SK-N-SH treated with all-trans-retinoic acid at 6 μM for 48 hours (cell line): ENCODE measurements at regions not wholly inside any gene's neighbourhood (a gene's known extent, or its start where the extent isn't known, plus 50 kb on each side); places are given as distances from the start of the nearest gene placed in this dataset.

Experiments used
- ZFP30 ChIP-seq: fragments of 450-650 bp; formaldehyde crosslinking; IDR thresholded peaks from 2 replicates; pipeline ENCODE4 v1.5.0; 2022; ENCODE audit warnings: mild to moderate bottlenecking, moderate library complexity
- ZNF565 ChIP-seq: fragments of 450-650 bp; formaldehyde crosslinking; conservative IDR thresholded peaks from 2 replicates; pipeline ENCODE4 v1.5.0; 2020; ENCODE audit warnings: low read depth, mild to moderate bottlenecking, moderate library complexity
- TF ChIP-seq, protein P1 (sequence below): fragments of 250-450 bp; sonication (Bioruptor Pico); IDR thresholded peaks from 2 replicates; pipeline ENCODE4 v1.5.1; 2020; ENCODE audit warnings: low read depth, mild to moderate bottlenecking, moderate library complexity
- TF ChIP-seq, protein P2 (sequence below): fragments of 250-450 bp; sonication (Bioruptor Pico); IDR thresholded peaks from 2 replicates; pipeline ENCODE4 v1.8.0; 2020; ENCODE audit warnings: mild to moderate bottlenecking, moderate library complexity, borderline replicate concordance

DNA sequence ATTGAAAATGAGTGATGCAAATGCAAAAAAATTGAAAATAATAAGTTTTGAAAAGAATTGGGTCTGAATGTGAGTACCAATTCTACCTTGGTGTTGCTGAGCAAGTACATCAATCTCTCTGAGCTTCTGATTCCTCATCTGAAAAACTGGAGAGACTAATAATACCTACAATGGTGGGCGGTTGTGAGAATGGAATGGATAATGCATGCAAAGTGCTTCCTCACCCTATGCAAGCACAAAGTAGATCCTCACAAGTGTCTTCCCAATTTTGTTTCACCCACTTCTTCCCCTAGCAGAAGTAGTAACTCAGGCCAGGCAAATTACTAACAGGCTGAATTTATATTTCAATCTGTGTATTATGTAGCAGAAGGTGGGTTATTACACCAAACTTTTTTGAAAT lies 191.7 kb upstream of the PIK3C3 start:
- TF ChIP-seq, protein P1, sequence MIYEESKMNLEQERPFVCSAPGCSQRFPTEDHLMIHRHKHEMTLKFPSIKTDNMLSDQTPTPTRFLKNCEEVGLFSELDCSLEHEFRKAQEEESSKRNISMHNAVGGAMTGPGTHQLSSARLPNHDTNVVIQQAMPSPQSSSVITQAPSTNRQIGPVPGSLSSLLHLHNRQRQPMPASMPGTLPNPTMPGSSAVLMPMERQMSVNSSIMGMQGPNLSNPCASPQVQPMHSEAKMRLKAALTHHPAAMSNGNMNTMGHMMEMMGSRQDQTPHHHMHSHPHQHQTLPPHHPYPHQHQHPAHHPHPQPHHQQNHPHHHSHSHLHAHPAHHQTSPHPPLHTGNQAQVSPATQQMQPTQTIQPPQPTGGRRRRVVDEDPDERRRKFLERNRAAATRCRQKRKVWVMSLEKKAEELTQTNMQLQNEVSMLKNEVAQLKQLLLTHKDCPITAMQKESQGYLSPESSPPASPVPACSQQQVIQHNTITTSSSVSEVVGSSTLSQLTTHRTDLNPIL (CRISPR knock-in tag): no peak
- TF ChIP-seq ZNF565 (CRISPR knock-in tag): no peak
- no peak for TF ChIP-seq ZFP30 (CRISPR knock-in tag)
- TF ChIP-seq, protein P2, sequence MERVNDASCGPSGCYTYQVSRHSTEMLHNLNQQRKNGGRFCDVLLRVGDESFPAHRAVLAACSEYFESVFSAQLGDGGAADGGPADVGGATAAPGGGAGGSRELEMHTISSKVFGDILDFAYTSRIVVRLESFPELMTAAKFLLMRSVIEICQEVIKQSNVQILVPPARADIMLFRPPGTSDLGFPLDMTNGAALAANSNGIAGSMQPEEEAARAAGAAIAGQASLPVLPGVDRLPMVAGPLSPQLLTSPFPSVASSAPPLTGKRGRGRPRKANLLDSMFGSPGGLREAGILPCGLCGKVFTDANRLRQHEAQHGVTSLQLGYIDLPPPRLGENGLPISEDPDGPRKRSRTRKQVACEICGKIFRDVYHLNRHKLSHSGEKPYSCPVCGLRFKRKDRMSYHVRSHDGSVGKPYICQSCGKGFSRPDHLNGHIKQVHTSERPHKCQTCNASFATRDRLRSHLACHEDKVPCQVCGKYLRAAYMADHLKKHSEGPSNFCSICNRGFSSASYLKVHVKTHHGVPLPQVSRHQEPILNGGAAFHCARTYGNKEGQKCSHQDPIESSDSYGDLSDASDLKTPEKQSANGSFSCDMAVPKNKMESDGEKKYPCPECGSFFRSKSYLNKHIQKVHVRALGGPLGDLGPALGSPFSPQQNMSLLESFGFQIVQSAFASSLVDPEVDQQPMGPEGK (CRISPR knock-in tag): no peak
